Non-pigmented ciliary epithelial cell (primary cell): ENCODE measurements at regions not wholly inside any gene's neighbourhood (a gene's known extent, or its start where the extent isn't known, plus 50 kb on each side); places are given as distances from the start of the nearest gene placed in this dataset.

Experiments
- DNase-seq: peaks from one replicate; pipeline ENCODE4 v3.0.0-alpha.2; 2010; ENCODE audit warnings: low read depth

DNA sequence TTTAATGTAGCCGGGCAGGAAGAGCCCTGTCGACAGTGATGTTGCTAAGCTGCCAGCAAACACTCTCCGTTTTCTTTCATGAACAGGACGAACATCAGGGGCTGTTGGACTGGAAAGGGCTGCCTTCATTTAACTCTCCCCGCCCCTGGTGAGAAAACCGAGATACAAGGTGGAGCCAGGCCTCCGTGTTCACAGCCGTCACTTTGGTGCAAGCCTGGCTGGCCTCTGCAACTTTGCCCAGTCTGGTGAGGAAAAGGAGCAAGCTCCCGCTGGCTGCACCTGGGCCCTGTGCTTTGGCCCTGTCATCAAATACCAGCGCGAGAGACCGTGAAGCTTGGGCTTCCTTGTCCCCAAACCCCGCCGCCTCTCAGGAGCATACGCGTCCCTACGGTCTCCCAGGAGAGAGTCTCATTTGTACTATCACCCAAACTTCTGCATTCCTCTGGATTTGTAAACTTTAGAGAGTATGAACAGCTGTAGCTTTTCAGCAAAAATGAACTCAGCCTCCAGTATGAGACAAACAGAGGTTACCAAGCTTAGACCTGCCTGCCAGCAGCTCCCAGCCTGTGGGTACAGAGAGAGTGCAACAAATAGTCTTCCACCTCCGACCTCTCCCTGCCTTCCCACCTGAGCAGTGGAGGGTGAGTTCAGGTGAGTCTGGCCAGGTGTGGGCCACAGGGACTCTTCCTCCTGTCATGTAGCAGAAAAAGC lies 445.3 kb upstream of the MGMT start:
- no peak for DNase-seq

DNA sequence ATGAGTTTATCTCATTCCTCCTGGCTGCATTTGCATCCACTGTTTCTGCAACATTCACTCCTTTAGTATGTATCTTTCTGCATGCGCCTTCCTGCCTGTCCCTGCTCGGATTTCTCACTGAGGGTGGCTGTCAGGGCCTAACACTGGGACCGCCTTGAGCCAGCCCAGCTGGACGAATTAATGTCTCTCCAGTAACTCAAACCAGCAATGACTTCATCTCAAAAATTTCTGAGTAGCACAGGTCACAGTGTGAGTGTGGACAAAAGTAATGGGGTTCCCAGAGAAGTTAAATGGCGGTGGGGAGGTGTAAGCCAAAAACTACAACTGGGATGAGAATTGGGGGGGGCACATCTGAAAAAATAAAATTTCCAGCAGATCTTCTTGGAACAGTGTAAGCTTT lies 444.0 kb upstream of the MGMT start:
- no peak for DNase-seq

DNA sequence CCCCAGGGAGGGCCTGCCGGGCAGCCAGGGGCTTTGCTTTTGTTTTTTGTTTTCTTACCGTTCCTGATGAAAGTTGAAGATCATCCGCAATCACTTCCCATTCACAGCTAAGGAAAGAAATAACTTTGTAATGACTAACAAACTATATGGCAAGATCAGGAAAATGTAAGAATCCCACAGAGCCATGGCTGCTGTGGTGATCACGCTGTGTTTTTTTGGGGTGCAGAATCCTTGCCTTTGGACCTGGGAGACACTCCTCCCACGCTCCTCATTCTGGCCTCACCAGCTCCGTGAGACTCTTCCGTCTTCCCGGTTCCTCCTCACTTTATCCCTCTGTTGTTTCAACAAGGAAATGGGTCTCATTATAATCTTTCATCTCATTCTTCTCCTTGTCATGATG lies 443.0 kb upstream of the MGMT start:
- no peak for DNase-seq

GRCh38 chr10:129025787-129026186 lies 441.3 kb upstream of the MGMT start:
- DNase-seq: no peak

GRCh38 chr10:129027906-129028305 lies 439.1 kb upstream of the MGMT start:
- DNase-seq: no peak

DNA sequence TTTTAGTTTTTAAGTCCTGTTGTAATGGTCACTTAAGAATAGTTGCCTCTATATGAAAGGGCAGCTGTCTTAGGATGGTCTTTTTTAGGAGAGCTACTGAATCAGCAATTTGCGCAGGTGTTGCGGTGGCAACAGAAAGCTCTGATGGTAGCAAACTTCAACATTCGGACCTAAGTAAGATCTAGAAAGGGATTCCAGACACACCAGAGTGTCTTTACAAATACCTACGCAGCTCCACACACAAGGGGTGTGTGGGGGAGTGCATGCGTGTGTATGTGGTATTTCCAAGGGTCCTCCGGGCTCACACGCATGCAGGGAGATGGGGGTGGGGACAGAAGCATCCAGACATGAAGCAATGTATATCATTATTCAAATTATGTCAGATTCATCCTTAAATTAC lies 438.6 kb upstream of the MGMT start:
- DNase-seq: no peak

DNA sequence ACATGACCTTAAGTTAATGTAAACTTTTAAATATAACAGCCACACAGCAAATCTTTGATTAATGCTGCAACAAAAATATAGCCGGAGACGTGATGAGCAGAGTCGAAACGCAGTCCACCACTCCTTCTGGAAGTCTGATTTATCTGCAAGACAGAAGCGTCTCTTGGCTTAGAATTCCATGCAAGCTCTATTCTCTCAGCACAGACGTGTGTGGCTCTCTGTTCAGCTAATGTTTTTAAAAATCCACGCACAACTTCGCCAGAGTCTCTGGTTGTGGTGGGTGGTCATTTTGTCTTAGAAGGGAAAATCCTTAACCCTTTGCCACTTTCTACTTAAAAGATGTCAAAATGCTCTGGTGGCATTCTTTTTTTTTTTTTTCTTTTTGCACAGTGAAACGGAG lies 438.0 kb upstream of the MGMT start:
- no peak for DNase-seq

DNA sequence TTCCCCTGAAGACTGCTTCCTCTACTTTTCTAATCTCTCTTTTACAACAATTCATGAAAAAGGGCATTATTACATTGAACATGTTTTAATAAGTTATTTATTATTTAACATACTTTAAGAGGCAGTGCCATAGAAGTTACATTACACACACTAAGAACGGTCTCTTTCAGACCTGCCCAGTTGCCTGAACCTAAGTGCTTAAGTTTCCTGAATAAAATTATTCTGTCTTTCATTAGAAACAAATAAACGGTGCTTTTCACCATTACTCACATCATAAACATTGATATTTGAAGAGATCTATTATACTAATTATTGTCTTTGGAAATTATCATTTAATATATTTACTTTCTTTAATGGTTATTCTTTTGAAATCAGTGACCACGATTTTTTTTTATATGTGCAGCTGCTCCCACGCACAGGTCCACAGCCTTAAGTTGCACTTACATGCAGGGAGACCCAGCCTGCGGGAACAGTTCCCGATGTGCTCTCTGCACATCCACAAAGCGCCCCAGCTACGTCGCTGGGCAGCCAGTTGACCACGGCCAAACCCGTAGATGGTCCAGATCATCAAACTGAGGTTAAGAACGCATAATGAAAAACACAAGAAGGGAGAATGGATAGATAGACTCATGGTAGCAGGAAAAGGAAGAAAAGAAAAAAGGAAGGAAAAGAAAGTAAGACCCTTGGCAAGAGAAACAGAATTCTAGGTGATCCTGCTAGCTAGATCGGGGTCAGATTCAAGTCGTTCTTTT lies 437.0 kb upstream of the MGMT start:
- no peak for DNase-seq

- no peak for DNase-seq
Observed at GRCh38 chr10:129030603-129030895, 436.5 kb upstream of the MGMT start.

GRCh38 chr10:129030996-129031843 lies 435.8 kb upstream of the MGMT start:
- DNase-seq: no peak

- no peak for DNase-seq
Observed at GRCh38 chr10:129031844-129032150, 435.2 kb upstream of the MGMT start.

DNA sequence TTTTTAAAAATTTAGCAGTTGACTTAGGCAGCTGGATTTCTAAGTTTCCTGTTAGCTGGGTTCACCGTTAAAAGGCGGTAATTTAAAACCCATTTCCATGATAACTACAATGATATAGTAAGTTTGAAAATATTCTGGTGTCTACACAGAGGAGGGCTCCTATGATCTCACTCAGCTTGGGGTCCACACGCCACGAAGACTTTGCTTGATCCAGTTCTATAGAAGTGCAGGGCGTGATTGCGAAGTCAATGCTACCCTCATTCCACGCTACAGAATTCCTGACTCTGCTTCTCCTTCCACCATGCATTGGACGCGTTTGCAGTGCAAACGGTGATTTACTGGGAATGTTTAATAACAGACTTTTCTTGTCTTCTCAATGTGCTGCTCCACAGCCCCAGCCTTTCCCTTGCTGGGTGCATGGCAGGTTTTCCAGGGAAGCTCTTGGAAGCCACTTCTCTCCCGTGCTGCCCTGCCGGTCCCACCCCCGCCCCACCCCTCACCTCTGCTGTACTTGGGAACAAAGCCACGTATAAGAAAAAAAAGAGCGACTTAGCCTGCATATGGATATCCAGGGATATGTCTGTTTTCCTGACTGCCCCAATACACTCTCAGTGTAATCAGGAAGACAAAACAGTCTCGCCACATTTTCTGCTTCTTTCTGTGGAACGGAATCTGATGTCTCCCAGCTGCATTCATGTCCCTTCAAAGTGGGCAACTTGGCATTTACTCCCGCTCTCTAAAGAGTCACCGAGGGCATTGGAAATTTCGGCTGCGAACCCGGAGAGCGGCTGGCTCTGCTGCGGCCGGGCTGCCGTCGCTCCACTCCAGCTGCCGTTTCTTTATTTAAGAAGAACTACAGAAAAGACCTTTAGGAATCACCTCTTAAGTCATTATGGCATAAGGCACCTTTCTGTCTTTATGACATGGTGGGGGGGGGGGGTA lies 434.4 kb upstream of the MGMT start:
- DNase-seq: no peak

- no peak for DNase-seq
Observed at GRCh38 chr10:129033340-129033739, 433.7 kb upstream of the MGMT start.

- DNase-seq: no peak
Observed at GRCh38 chr10:129033790-129034272, 433.2 kb upstream of the MGMT start.

- DNase-seq: no peak
Observed at GRCh38 chr10:129035052-129035827, 431.8 kb upstream of the MGMT start.

DNA sequence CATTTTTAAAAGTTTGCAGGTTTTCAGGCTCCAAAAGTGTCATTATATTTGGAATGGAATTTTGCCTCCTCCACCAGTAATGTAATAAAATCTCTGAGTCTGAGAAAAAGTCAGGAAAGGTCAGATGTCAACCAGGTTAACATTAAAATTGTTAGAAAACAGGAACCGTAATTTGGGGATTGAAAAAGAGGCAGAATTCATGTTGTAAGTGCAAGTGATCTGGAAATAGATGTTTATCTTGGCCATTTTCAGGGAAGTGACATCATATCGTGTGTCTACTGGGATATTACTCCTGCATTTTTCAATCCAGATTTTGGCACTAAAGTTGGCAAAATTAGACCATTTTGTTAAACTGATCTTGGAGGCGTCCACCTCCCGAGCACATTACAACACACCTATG lies 428.5 kb upstream of the MGMT start:
- no peak for DNase-seq

DNA sequence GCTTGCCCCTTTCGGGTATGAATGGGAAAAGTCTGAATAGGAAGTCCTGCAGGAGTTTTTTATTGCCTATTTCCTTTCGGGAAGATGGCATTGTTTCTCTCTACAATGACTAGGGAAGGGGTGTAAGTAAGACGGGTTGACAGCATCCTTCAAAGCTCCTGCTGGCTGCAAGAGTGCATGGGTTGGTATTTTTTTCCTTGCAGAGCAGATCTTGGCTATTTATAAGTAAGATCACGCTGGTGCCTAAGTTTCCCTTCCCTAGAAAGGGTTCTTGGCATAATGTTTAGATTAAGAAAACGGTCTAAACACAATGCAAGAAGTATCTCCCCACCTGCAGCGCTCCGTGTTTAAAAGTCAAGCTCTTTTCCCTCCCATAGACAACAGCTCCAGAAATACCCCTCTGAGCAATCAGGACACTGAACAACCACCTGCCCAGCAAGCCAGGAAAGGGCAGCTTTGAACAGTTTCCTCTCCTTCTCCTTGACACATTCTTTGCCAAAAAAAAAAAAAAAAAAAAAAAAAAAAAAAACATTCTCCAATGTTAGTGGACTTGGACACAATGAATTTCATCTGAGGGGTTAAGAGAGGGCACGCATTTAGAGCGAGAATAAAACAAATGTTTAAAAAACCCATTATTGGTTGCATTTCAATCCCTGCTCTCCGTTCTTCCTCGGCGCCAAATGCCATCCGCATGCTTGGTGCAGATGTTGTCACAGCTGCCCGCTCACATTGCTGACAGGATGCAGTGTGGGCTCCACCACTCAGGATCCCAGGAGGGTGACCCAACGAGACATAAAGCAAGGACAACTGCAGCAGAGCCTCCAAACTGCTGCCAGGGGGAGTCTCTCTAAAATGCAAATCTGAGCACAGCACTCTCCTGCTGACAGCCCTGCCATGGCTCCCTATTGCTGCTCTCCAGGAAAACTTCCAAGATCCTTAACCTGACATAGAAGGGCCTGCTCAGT lies 427.4 kb upstream of the MGMT start:
- DNase-seq: no peak

GRCh38 chr10:129040377-129040776 lies 426.7 kb upstream of the MGMT start:
- DNase-seq: no peak

- no peak for DNase-seq
Observed at GRCh38 chr10:129041916-129042315, 425.1 kb upstream of the MGMT start.
